Keratinocyte (primary cell): ENCODE measurements at regions not wholly inside any gene's neighbourhood (a gene's known extent, or its start where the extent isn't known, plus 50 kb on each side); places are given as distances from the start of the nearest gene placed in this dataset.

Source experiments
- DNase-seq: peaks from one replicate; pipeline ENCODE4 v3.0.0-alpha.2; 2011; ENCODE audit warnings: low read depth, missing footprints, low spot score
- FAIRE-seq: peaks from 2 replicates; lab custom pipeline; 2011; peaks lifted over from hg19 to GRCh38; lab: Jason Lieb, UNC
- H2AFZ ChIP-seq: 2 replicates; pipeline ENCODE4 v1.6.0; 2012; ENCODE audit warnings: low read length, control low read depth, inconsistent platforms; ENCODE audit not compliant: control insufficient read depth
- H3K27ac ChIP-seq: 2 replicates; pipeline ENCODE4 v1.5.1; 2011; ENCODE audit warnings: low read length; ENCODE audit not compliant: control insufficient read depth, insufficient read depth
- H3K27me3 ChIP-seq: 3 replicates; pipeline ENCODE4 v1.6.0; 2011; ENCODE audit warnings: low read length; ENCODE audit not compliant: control insufficient read depth, insufficient read depth; ENCODE audit errors: extremely low read depth
- H3K36me3 ChIP-seq, 2 experiments: 2 replicates in 1 of 2; 3 replicates in 1 of 2; pipeline ENCODE4 v1.5.1; 2011; ENCODE audit warnings: low read length in 2 of 2, mild to moderate bottlenecking in 1 of 2; ENCODE audit not compliant: control insufficient read depth in 2 of 2, insufficient read depth in 2 of 2; ENCODE audit errors: extremely low read depth in 1 of 2
- H3K4me1 ChIP-seq: 3 replicates; pipeline ENCODE4 v1.5.1; 2011; ENCODE audit warnings: low read length; ENCODE audit not compliant: control insufficient read depth, insufficient read depth; ENCODE audit errors: extremely low read depth
- H3K4me2 ChIP-seq: 3 replicates; pipeline ENCODE4 v1.6.0; 2011; ENCODE audit warnings: low read depth, low read length; ENCODE audit not compliant: control insufficient read depth, insufficient read depth; ENCODE audit errors: extremely low read depth
- H3K4me3 ChIP-seq, 3 experiments: fragments of 200-600 bp in 1 of 3; sonication (generic) in 1 of 3; 2 replicates in 2 of 3; 3 replicates in 1 of 3; pipeline ENCODE4 v1.5.1; 2011 to 2016; ENCODE audit warnings: low read length in 3 of 3, mild to moderate bottlenecking in 3 of 3, control low read depth in 2 of 3, inconsistent platforms in 1 of 3, low read depth in 1 of 3, mixed read lengths in 1 of 3, mixed run types in 1 of 3, moderate library complexity in 1 of 3; ENCODE audit not compliant: control insufficient read depth in 2 of 3, insufficient read depth in 2 of 3; ENCODE audit errors: extremely low read depth in 1 of 3
- H3K79me2 ChIP-seq: 2 replicates; pipeline ENCODE4 v1.6.0; 2012; ENCODE audit warnings: low read length; ENCODE audit not compliant: control insufficient read depth, insufficient read depth
- H3K9ac ChIP-seq: 3 replicates; pipeline ENCODE4 v1.6.0; 2011; ENCODE audit warnings: low read length; ENCODE audit not compliant: control insufficient read depth, insufficient read depth; ENCODE audit errors: extremely low read depth
- H3K9me1 ChIP-seq: 3 replicates; pipeline ENCODE4 v1.6.0; 2011; ENCODE audit warnings: low read length; ENCODE audit not compliant: control insufficient read depth, insufficient read depth; ENCODE audit errors: extremely low read depth
- H3K9me3 ChIP-seq: 2 replicates; pipeline ENCODE4 v1.5.1; 2012; ENCODE audit warnings: low read depth, low read length; ENCODE audit not compliant: control insufficient read depth
- H4K20me1 ChIP-seq: 3 replicates; pipeline ENCODE4 v1.6.0; 2011; ENCODE audit warnings: low read length; ENCODE audit not compliant: control insufficient read depth, insufficient read depth; ENCODE audit errors: extremely low read depth
- EZH2 ChIP-seq: IDR thresholded peaks from one replicate; pipeline ENCODE4 v1.6.1; 2012; ENCODE audit warnings: inconsistent platforms, mild to moderate bottlenecking, low read length, moderate library complexity
- dilution Hi-C: fragments of 300-500 bp; cut with MboI; formaldehyde crosslinking; loops from one replicate; pipeline ENCODE4 v1.7.0; 2020; ENCODE audit warnings: low sequenced_read_pairs; ENCODE audit not compliant: extremely low pct_ligation_motif_present
- TF ChIP-seq, protein P1 (sequence below), 3 experiments: IDR thresholded peaks in 1 of 3; conservative IDR thresholded peaks in 1 of 3; optimal IDR thresholded peaks in 1 of 3; 2 replicates in 2 of 3; 3 replicates in 1 of 3; pipeline versions ENCODE3 to v1.5.1; 2011; ENCODE audit warnings: low read length in 3 of 3, mild to moderate bottlenecking in 3 of 3, moderate library complexity in 2 of 3, control low read depth in 1 of 3, inconsistent platforms in 1 of 3; ENCODE audit not compliant: insufficient read depth in 2 of 3; ENCODE audit errors: extremely low read depth in 1 of 3

DNA sequence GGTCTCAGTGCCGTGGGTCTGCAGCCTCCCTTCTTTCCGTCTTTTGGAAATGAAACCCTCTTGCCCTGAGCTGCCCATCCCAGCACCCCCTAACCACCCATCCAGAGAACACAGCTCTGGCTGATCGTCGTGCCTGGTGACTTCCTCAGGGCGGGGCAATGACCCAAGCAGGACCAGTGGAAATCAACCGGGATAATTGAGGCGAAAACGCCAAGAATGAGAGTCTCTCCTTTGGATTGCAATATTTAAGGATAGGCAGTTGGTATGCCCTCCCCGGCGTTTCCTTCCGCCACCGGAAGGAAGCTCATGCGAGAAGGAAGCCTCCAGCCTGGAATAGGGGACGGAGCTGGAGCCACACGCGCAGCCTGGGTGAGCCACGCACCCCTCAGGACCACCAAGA, 73.7 kb upstream of the PFKP start:
- H3K9ac ChIP-seq = no peak overlapping the region
- H3K9me3 ChIP-seq = no peaks in the 10 kb centered on the region
- no peak overlapping the region for H3K4me2 ChIP-seq
- H3K4me3 ChIP-seq = no peak overlapping the region
- H4K20me1 ChIP-seq = no peaks in the 10 kb centered on the region
- no peak overlapping the region for H2AFZ ChIP-seq
- peaks cover 3% of the 10 kb centered on the region for H3K27me3 ChIP-seq
- no peaks in the 10 kb centered on the region for H3K79me2 ChIP-seq
- DNase-seq (no peak), FAIRE-seq (no peak)
- H3K4me1 ChIP-seq = no peaks in the 10 kb centered on the region
- no peaks in the 10 kb centered on the region for H3K9me1 ChIP-seq
- no peak overlapping the region for H3K27ac ChIP-seq
- dilution Hi-C loops = no loop called here
- no peaks in the 10 kb centered on the region for H3K36me3 ChIP-seq
- TF ChIP-seq EZH2 = no peak
- TF ChIP-seq, protein P1, sequence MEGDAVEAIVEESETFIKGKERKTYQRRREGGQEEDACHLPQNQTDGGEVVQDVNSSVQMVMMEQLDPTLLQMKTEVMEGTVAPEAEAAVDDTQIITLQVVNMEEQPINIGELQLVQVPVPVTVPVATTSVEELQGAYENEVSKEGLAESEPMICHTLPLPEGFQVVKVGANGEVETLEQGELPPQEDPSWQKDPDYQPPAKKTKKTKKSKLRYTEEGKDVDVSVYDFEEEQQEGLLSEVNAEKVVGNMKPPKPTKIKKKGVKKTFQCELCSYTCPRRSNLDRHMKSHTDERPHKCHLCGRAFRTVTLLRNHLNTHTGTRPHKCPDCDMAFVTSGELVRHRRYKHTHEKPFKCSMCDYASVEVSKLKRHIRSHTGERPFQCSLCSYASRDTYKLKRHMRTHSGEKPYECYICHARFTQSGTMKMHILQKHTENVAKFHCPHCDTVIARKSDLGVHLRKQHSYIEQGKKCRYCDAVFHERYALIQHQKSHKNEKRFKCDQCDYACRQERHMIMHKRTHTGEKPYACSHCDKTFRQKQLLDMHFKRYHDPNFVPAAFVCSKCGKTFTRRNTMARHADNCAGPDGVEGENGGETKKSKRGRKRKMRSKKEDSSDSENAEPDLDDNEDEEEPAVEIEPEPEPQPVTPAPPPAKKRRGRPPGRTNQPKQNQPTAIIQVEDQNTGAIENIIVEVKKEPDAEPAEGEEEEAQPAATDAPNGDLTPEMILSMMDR (optimal IDR thresholded peaks at IDR 0.05 in 1 of 3, IDR thresholded peaks at IDR 0.05 in 1 of 3, conservative IDR thresholded peaks at IDR 0.05 in 1 of 3; ENCODE audit: extremely low read depth in 1 of 3, insufficient read depth in 2 of 3, low read length in 3 of 3) = no peak

DNA sequence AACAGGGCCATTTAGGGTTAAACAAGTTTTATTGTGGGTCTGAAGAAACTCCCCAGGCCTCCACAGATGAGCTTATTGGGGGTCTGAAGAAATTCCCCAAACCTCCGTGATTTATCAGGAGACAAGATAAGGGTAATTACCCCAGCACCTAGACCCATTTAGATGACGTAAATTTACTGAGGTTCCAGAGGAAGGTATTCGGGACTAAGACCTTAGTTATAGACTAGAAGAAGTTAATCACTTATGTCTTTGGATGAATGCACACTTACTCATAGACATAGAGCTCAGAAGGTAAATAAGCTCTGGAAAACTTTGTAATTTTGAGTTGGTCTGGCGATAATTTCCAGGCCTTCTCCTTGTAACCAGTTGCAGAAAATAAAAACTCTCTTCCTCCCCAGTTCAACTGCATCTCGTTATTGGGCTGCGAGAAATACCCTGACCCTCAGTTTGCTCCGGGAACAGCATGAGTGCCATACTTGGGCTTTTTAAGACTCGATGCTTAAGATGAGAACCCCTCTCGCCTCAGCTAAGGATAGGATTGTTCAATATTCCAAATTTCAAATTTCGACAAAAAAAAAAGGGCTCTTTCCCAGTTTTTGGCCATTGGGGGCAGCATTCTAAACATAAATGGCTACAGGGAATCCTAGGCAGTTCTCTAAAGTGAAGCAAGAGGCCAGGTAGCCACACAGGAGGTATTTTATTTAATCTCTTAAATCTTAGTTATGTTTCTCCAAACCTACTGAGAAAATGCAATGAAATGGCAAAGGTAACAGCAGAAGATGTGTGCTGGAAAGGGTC, 74.7 kb upstream of the PFKP start:
- H3K9me1 ChIP-seq = no peaks in the 10 kb centered on the region
- TF ChIP-seq, protein P1 (optimal IDR thresholded peaks at IDR 0.05 in 1 of 3, IDR thresholded peaks at IDR 0.05 in 1 of 3, conservative IDR thresholded peaks at IDR 0.05 in 1 of 3; ENCODE audit: extremely low read depth in 1 of 3, insufficient read depth in 2 of 3, low read length in 3 of 3) = no peak
- TF ChIP-seq EZH2 = no peak
- no peaks in the 10 kb centered on the region for H3K4me1 ChIP-seq
- no peaks in the 10 kb centered on the region for H3K36me3 ChIP-seq
- no peaks in the 10 kb centered on the region for H3K9me3 ChIP-seq
- H3K9ac ChIP-seq = no peak overlapping the region
- no peak for DNase-seq
- H3K4me2 ChIP-seq = no peak overlapping the region
- FAIRE-seq = no peak
- dilution Hi-C loops = no loop called here
- H3K79me2 ChIP-seq = no peaks in the 10 kb centered on the region
- H3K27ac ChIP-seq = no peak overlapping the region
- H4K20me1 ChIP-seq = no peaks in the 10 kb centered on the region
- peaks cover 3% of the 10 kb centered on the region for H3K27me3 ChIP-seq
- no peak overlapping the region for H2AFZ ChIP-seq
- H3K4me3 ChIP-seq = no peak overlapping the region
